ENCODE measurements at regions not wholly inside any gene's neighbourhood (a gene's known extent, or its start where the extent isn't known, plus 50 kb on each side); places are given as distances from the start of the nearest gene placed in this dataset.

DNA sequence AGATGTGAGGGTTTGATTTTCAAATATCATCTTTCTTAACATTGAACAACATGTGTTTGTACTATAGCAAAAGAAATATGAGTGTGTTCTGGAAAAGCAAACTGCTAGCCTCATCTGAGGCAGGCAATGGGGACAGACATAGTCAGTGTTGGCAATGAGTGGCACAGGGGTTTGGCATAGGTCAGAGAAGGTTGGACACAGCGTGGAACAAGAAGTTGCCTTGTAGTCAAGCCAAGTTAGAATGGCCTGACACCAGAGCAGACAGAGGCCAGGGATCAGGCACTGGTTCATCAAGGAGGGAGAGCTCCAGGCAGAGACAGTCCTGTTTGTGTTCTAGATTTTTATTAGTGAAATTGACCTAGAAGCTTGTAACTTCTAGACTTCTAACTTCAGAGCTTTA, 100.8 kb upstream of the TANK start:
- no peak overlapping the region for H3K4me3 Mint-ChIP-seq
- no peak for ATAC-seq
- H3K27ac ChIP-seq (ENCODE audit: low read length): no peak overlapping the region
- H3K4me1 ChIP-seq (ENCODE audit: control insufficient read depth, insufficient read depth, low read length): no peaks in the 10 kb centered on the region
- peaks cover 6% of the 10 kb centered on the region in 2 donors for H3K4me1 Mint-ChIP-seq
- no peaks in the 10 kb centered on the region for H3K9me3 ChIP-seq (ENCODE audit: control insufficient read depth, insufficient read depth, low read length)
- no peak overlapping the region for H3K4me3 ChIP-seq (ENCODE audit: low read length)
- no peaks in the 10 kb centered on the region for H3K9me3 Mint-ChIP-seq
- no peaks in the 10 kb centered on the region for H3K36me3 Mint-ChIP-seq
- intact Hi-C loops (cut with micrococcal nuclease): no loop called here
- H3K27ac Mint-ChIP-seq: no peak overlapping the region
- no peaks in the 10 kb centered on the region for H3K36me3 ChIP-seq (ENCODE audit: control insufficient read depth, insufficient read depth, low read length)
- no peaks in the 10 kb centered on the region for H3K27me3 ChIP-seq (ENCODE audit: control insufficient read depth, insufficient read depth, low read length)
- no peak for DNase-seq
- peaks cover 8 to 27% of the 10 kb centered on the region in 2 donors for H3K27me3 Mint-ChIP-seq (ENCODE audit: low read depth in 2 of 2)
- 94% methylated on average over 1 of the region's 1 CpG for WGBS (ENCODE audit: insufficient coverage)
- TF ChIP-seq, protein P1, sequence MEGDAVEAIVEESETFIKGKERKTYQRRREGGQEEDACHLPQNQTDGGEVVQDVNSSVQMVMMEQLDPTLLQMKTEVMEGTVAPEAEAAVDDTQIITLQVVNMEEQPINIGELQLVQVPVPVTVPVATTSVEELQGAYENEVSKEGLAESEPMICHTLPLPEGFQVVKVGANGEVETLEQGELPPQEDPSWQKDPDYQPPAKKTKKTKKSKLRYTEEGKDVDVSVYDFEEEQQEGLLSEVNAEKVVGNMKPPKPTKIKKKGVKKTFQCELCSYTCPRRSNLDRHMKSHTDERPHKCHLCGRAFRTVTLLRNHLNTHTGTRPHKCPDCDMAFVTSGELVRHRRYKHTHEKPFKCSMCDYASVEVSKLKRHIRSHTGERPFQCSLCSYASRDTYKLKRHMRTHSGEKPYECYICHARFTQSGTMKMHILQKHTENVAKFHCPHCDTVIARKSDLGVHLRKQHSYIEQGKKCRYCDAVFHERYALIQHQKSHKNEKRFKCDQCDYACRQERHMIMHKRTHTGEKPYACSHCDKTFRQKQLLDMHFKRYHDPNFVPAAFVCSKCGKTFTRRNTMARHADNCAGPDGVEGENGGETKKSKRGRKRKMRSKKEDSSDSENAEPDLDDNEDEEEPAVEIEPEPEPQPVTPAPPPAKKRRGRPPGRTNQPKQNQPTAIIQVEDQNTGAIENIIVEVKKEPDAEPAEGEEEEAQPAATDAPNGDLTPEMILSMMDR (IDR thresholded peaks at IDR 0.05): no peak

DNA sequence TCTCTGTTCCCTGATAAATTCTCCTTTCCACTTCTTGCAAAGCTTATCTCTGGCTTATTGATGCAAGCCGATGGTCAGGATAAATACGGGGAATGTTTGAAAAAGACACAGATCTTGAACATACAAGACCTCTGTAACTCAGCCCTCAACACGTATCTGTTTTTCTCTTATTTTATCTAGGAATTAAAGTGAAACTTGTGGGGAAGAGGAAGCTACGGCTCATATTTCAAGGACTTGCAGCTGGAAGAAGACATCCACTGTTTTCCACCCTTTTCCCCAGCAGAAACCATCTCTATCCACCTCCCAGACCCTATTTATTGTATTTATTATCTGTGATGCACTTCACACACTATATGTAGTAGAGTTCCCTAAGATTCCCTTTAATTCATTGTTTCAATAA, 98.4 kb upstream of the TANK start:
- no peak overlapping the region for H3K27ac Mint-ChIP-seq
- 100% methylated on average over 2 of the region's 4 CpGs for WGBS (ENCODE audit: insufficient coverage)
- TF ChIP-seq, protein P1 (IDR thresholded peaks at IDR 0.05): no peak
- H3K27me3 ChIP-seq (ENCODE audit: control insufficient read depth, insufficient read depth, low read length): no peaks in the 10 kb centered on the region
- H3K36me3 ChIP-seq (ENCODE audit: control insufficient read depth, insufficient read depth, low read length): no peaks in the 10 kb centered on the region
- no peak overlapping the region for H3K4me3 Mint-ChIP-seq
- peaks cover 6% of the 10 kb centered on the region in 2 donors for H3K4me1 Mint-ChIP-seq
- intact Hi-C loops (cut with micrococcal nuclease): loop anchor here (5.0 to 10.0 kb wide), 3 partner anchors 737 to 949 kb away; no protein-coding TSS in a partner anchor
- DNase-seq (no peak), ATAC-seq (no peak)
- no peak overlapping the region for H3K27ac ChIP-seq (ENCODE audit: low read length)
- no peaks in the 10 kb centered on the region for H3K4me1 ChIP-seq (ENCODE audit: control insufficient read depth, insufficient read depth, low read length)
- no peaks in the 10 kb centered on the region for H3K9me3 ChIP-seq (ENCODE audit: control insufficient read depth, insufficient read depth, low read length)
- H3K36me3 Mint-ChIP-seq: no peaks in the 10 kb centered on the region
- H3K9me3 Mint-ChIP-seq: no peaks in the 10 kb centered on the region
- H3K4me3 ChIP-seq (ENCODE audit: low read length): no peak overlapping the region
- peaks cover 2 to 29% of the 10 kb centered on the region in 2 donors for H3K27me3 Mint-ChIP-seq (ENCODE audit: low read depth in 2 of 2)

DNA sequence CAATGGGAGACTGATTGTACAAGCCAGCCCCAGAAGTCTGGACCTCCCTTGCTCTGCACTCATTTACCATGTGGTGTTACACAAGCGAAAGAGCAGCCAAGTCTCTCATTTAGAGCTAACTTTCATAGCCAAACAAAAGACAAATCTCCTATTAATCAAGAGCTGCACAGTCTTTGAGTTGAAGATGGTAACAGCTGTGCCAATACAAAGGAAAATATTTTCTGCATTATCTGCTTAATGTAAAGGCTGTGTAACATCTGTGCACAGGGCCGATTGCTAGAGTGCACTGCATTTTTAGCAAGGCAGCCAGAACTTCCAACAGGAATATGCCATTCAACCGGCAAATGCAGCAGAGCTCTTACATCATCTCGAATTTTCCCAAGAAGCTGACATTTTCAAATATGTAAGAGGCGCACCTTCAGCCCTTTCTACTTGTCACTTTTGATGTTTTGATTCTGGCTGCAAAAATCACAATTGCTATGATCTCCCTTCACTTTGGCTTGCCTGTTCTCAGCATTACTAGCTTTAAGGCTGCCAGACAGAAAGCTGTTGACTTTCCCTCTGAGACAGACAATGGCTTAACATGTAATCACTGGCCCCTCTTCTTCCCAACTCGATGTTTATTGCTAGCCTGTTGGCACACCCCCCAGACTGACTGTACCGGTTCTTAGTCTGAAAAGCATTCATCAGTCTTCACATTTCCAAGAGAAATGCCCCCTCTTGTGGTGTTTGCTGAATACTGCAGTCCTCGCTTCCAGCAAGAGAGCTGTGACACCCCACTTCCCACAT, 96.9 kb upstream of the TANK start:
- Histone ChIP-seq H3K36me3 (ENCODE audit: control insufficient read depth, insufficient read depth, low read length) (no peaks in the 10 kb centered on the region), H3K27ac (ENCODE audit: low read length) (no peak overlapping the region), H3K4me1 (ENCODE audit: control insufficient read depth, insufficient read depth, low read length) (no peaks in the 10 kb centered on the region), H3K9me3 (ENCODE audit: control insufficient read depth, insufficient read depth, low read length) (no peaks in the 10 kb centered on the region), H3K27me3 (ENCODE audit: control insufficient read depth, insufficient read depth, low read length) (no peaks in the 10 kb centered on the region), H3K4me3 (ENCODE audit: low read length) (no peak overlapping the region)
- TF ChIP-seq, protein P1 (IDR thresholded peaks at IDR 0.05): peak; percentile 97
- intact Hi-C loops (cut with micrococcal nuclease): loop anchor here (5.0 to 10.0 kb wide), 3 partner anchors 739 to 951 kb away; no protein-coding TSS in a partner anchor
- ATAC-seq: peak; percentile 87 to 96 (median 92)
- H3K4me1 Mint-ChIP-seq: peaks cover 6% of the 10 kb centered on the region in 2 donors
- peaks cover 2 to 39% of the 10 kb centered on the region in 2 donors for H3K27me3 Mint-ChIP-seq (ENCODE audit: low read depth in 2 of 2)
- DNase-seq: peak; percentile 27 to 81
- H3K36me3 Mint-ChIP-seq: no peaks in the 10 kb centered on the region
- no peak overlapping the region for H3K4me3 Mint-ChIP-seq
- no peak overlapping the region for H3K27ac Mint-ChIP-seq
- H3K9me3 Mint-ChIP-seq: no peaks in the 10 kb centered on the region
- 53% methylated on average over 8 of the region's 8 CpGs for WGBS (ENCODE audit: insufficient coverage)

Data from natural killer cell (primary cell).